ENCODE measurements at regions not wholly inside any gene's neighbourhood (a gene's known extent, or its start where the extent isn't known, plus 50 kb on each side); places are given as distances from the start of the nearest gene placed in this dataset.

- TF ChIP-seq, protein P1, sequence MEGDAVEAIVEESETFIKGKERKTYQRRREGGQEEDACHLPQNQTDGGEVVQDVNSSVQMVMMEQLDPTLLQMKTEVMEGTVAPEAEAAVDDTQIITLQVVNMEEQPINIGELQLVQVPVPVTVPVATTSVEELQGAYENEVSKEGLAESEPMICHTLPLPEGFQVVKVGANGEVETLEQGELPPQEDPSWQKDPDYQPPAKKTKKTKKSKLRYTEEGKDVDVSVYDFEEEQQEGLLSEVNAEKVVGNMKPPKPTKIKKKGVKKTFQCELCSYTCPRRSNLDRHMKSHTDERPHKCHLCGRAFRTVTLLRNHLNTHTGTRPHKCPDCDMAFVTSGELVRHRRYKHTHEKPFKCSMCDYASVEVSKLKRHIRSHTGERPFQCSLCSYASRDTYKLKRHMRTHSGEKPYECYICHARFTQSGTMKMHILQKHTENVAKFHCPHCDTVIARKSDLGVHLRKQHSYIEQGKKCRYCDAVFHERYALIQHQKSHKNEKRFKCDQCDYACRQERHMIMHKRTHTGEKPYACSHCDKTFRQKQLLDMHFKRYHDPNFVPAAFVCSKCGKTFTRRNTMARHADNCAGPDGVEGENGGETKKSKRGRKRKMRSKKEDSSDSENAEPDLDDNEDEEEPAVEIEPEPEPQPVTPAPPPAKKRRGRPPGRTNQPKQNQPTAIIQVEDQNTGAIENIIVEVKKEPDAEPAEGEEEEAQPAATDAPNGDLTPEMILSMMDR (IDR thresholded peaks at IDR 0.05; ENCODE audit: poor library complexity) = no peak
- TF ChIP-seq EZH2 (IDR thresholded peaks at IDR 0.05; ENCODE audit: borderline replicate concordance) (no peak), EZH2phosphoT487 (IDR thresholded peaks at IDR 0.05; ENCODE audit: low read depth, severe bottlenecking, unreplicated experiment) (no peak)
Observed at GRCh38 chr13:89694451-89694850, 1653.0 kb upstream of the MIR17HG start.
